ENCODE measurements at regions not wholly inside any gene's neighbourhood (a gene's known extent, or its start where the extent isn't known, plus 50 kb on each side); places are given as distances from the start of the nearest gene placed in this dataset.

GRCh38 chr15:70311821-70312220, 214.1 kb upstream of the TLE3 start:
- TF ChIP-seq, protein P1, sequence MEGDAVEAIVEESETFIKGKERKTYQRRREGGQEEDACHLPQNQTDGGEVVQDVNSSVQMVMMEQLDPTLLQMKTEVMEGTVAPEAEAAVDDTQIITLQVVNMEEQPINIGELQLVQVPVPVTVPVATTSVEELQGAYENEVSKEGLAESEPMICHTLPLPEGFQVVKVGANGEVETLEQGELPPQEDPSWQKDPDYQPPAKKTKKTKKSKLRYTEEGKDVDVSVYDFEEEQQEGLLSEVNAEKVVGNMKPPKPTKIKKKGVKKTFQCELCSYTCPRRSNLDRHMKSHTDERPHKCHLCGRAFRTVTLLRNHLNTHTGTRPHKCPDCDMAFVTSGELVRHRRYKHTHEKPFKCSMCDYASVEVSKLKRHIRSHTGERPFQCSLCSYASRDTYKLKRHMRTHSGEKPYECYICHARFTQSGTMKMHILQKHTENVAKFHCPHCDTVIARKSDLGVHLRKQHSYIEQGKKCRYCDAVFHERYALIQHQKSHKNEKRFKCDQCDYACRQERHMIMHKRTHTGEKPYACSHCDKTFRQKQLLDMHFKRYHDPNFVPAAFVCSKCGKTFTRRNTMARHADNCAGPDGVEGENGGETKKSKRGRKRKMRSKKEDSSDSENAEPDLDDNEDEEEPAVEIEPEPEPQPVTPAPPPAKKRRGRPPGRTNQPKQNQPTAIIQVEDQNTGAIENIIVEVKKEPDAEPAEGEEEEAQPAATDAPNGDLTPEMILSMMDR (conservative IDR thresholded peaks at IDR 0.05; ENCODE audit: low read depth, low read length), result no peak
- no peak for TF ChIP-seq EZH2 (IDR thresholded peaks at IDR 0.05; ENCODE audit: borderline replicate concordance, low read depth, low read length, poor library complexity, severe bottlenecking)

Measured in A673 (cell line).